Smooth muscle cell (in vitro differentiated cells): ENCODE measurements at regions not wholly inside any gene's neighbourhood (a gene's known extent, or its start where the extent isn't known, plus 50 kb on each side); places are given as distances from the start of the nearest gene placed in this dataset.

Source experiments
- DNase-seq: peaks from one replicate; lab custom pipeline; 2025; ENCODE audit not compliant: unreplicated experiment; lab: John Stamatoyannopoulos, UW
- H2AFZ ChIP-seq: fragments of 200-600 bp; sonication (generic); 2 replicates; pipeline ENCODE4 v1.6.0; 2016; ENCODE audit warnings: antibody characterized with exemption, low read depth, mild to moderate bottlenecking
- H3F3A ChIP-seq: fragments of 200-600 bp; sonication (generic); 2 replicates; pipeline ENCODE4 v1.6.0; 2017; ENCODE audit warnings: antibody characterized with exemption, low read depth
- H3K27ac ChIP-seq: fragments of 200-600 bp; sonication (generic); 2 replicates; pipeline ENCODE4 v1.5.1; 2016; ENCODE audit warnings: low read depth, mild to moderate bottlenecking
- H3K27me3 ChIP-seq: fragments of 200-600 bp; sonication (generic); 2 replicates; pipeline ENCODE4 v1.6.1; 2016; ENCODE audit warnings: low read depth, mild to moderate bottlenecking
- H3K36me3 ChIP-seq: fragments of 200-600 bp; sonication (generic); 2 replicates; pipeline ENCODE4 v1.5.1; 2016; ENCODE audit warnings: low read depth
- H3K4me1 ChIP-seq: fragments of 200-600 bp; sonication (generic); 2 replicates; pipeline ENCODE4 v1.5.1; 2016; ENCODE audit warnings: low read depth
- H3K4me2 ChIP-seq: fragments of 200-600 bp; sonication (generic); 2 replicates; pipeline ENCODE4 v1.6.0; 2016; ENCODE audit warnings: mild to moderate bottlenecking
- H3K4me3 ChIP-seq: fragments of 200-600 bp; sonication (generic); 2 replicates; pipeline ENCODE4 v1.5.1; 2016; ENCODE audit warnings: mild to moderate bottlenecking
- H3K79me2 ChIP-seq: fragments of 200-600 bp; sonication (generic); 2 replicates; pipeline ENCODE4 v1.6.0; 2016; ENCODE audit warnings: low read depth, mild to moderate bottlenecking
- H3K9ac ChIP-seq: fragments of 200-600 bp; sonication (generic); 2 replicates; pipeline ENCODE4 v1.6.0; 2016; ENCODE audit warnings: low read depth
- H3K9me3 ChIP-seq: fragments of 200-600 bp; sonication (generic); replicated peaks from 2 replicates; pipeline ENCODE4 v1.5.1; 2016; ENCODE audit warnings: low read depth
- H4K20me1 ChIP-seq: fragments of 200-600 bp; sonication (generic); 2 replicates; pipeline ENCODE4 v1.6.0; 2016; ENCODE audit warnings: low read depth
- CTCF ChIP-seq: fragments of 200-600 bp; sonication (generic); IDR thresholded peaks from 2 replicates; pipeline ENCODE4 v1.5.1; 2017; ENCODE audit warnings: borderline replicate concordance, mild to moderate bottlenecking, antibody characterized with exemption; ENCODE audit not compliant: insufficient read depth, poor library complexity, severe bottlenecking
- WGBS: methylation state at CpG from one replicate; pipeline ENCODE4 v1.1.7; 2016; ENCODE audit warnings: low lambda C conversion rate; 5-methylcytosine and 5-hydroxymethylcytosine counted together

- no peak for TF ChIP-seq CTCF
- no peak overlapping the region for H2AFZ ChIP-seq
- no peak for DNase-seq
These were observed 262.5 kb downstream of the NPR3 start for GRCh38 chr5:32973646-32974045.

GRCh38 chr5:32975656-32976375 lies 264.7 kb downstream of the NPR3 start:
- Histone ChIP-seq H3K36me3 (no peaks in the 10 kb centered on the region), H3F3A (no peaks in the 10 kb centered on the region), H3K9ac (no peak overlapping the region), H3K4me2 (no peak overlapping the region), H3K79me2 (no peaks in the 10 kb centered on the region), H3K4me1 (no peaks in the 10 kb centered on the region), H2AFZ (peak overlapping the region; percentile 67), H4K20me1 (no peaks in the 10 kb centered on the region), H3K9me3 (no peaks in the 10 kb centered on the region), H3K27ac (no peak overlapping the region), H3K4me3 (no peak overlapping the region), H3K27me3 (no peaks in the 10 kb centered on the region)
- TF ChIP-seq CTCF, result no peak
- DNase-seq, result no peak
- WGBS, result 80% methylated on average over 1 of the region's 1 CpG

More at GRCh38 chr5:32973646-32974045, 262.5 kb downstream of the NPR3 start:
- H3K4me1 ChIP-seq, result no peaks in the 10 kb centered on the region
- H3F3A ChIP-seq, result no peaks in the 10 kb centered on the region
- H3K9me3 ChIP-seq, result no peaks in the 10 kb centered on the region
- no peaks in the 10 kb centered on the region for H4K20me1 ChIP-seq
- no peak overlapping the region for H3K4me3 ChIP-seq
- H3K4me2 ChIP-seq, result no peak overlapping the region
- H3K27me3 ChIP-seq, result no peaks in the 10 kb centered on the region
- no peak overlapping the region for H3K9ac ChIP-seq
- H3K27ac ChIP-seq, result no peak overlapping the region
- H3K36me3 ChIP-seq, result no peaks in the 10 kb centered on the region
- H3K79me2 ChIP-seq, result no peaks in the 10 kb centered on the region

GRCh38 chr5:32981061-32981460 lies 269.9 kb downstream of the NPR3 start:
- Histone ChIP-seq H3F3A (no peaks in the 10 kb centered on the region), H3K27ac (no peak overlapping the region), H3K9me3 (no peaks in the 10 kb centered on the region), H3K4me1 (no peaks in the 10 kb centered on the region), H3K4me2 (no peak overlapping the region), H3K4me3 (no peak overlapping the region), H3K27me3 (no peaks in the 10 kb centered on the region), H2AFZ (no peak overlapping the region), H3K36me3 (no peaks in the 10 kb centered on the region), H3K79me2 (no peaks in the 10 kb centered on the region), H3K9ac (no peak overlapping the region), H4K20me1 (no peaks in the 10 kb centered on the region)
- TF ChIP-seq CTCF, result no peak
- no peak for DNase-seq

- 93% methylated on average over 4 of the region's 4 CpGs for WGBS
- Histone ChIP-seq H3K79me2 (no peaks in the 10 kb centered on the region), H4K20me1 (no peaks in the 10 kb centered on the region), H3K4me1 (no peaks in the 10 kb centered on the region), H2AFZ (no peak overlapping the region), H3K9ac (no peak overlapping the region), H3K4me3 (no peak overlapping the region), H3K27ac (no peak overlapping the region), H3F3A (no peaks in the 10 kb centered on the region), H3K9me3 (no peaks in the 10 kb centered on the region), H3K27me3 (no peaks in the 10 kb centered on the region), H3K36me3 (no peaks in the 10 kb centered on the region), H3K4me2 (no peak overlapping the region)
- DNase-seq, result no peak
- TF ChIP-seq CTCF, result no peak
These were observed 273.9 kb downstream of the NPR3 start for GRCh38 chr5:32984851-32985610.
